Neural progenitor cell (in vitro differentiated cells): ENCODE measurements at regions not wholly inside any gene's neighbourhood (a gene's known extent, or its start where the extent isn't known, plus 50 kb on each side); places are given as distances from the start of the nearest gene placed in this dataset.

Source experiments
- EZH2 ChIP-seq: fragments of 200-600 bp; sonication (generic); IDR thresholded peaks from 2 replicates; pipeline ENCODE4 v1.6.1; 2017; ENCODE audit warnings: antibody characterized with exemption, mild to moderate bottlenecking, moderate library complexity
- TF ChIP-seq, protein P1 (sequence below): fragments of 200-600 bp; sonication (generic); IDR thresholded peaks from 2 replicates; pipeline ENCODE4 v1.5.1; 2017; ENCODE audit warnings: antibody characterized with exemption, mild to moderate bottlenecking

DNA sequence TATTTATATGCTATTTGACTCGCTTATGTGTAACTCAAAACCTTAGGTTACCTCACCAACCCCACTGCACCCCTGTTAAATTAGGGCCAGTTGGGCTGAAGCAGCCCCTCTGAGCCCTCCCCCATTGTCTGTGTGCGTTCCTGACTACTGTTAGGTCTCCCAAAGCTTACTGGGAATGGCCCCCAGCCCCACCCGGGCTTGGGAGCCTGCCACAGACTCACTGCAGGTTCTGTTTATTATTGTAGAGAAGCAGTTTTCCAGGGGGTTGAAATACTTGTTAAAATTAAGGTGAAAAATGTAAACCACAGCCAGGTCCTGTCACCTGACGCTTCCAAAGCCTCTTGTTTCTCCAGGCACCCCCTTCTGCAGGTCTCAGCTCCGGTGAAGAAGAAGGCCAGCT is 151.7 kb downstream of the FOXL1 start:
- TF ChIP-seq, protein P1, sequence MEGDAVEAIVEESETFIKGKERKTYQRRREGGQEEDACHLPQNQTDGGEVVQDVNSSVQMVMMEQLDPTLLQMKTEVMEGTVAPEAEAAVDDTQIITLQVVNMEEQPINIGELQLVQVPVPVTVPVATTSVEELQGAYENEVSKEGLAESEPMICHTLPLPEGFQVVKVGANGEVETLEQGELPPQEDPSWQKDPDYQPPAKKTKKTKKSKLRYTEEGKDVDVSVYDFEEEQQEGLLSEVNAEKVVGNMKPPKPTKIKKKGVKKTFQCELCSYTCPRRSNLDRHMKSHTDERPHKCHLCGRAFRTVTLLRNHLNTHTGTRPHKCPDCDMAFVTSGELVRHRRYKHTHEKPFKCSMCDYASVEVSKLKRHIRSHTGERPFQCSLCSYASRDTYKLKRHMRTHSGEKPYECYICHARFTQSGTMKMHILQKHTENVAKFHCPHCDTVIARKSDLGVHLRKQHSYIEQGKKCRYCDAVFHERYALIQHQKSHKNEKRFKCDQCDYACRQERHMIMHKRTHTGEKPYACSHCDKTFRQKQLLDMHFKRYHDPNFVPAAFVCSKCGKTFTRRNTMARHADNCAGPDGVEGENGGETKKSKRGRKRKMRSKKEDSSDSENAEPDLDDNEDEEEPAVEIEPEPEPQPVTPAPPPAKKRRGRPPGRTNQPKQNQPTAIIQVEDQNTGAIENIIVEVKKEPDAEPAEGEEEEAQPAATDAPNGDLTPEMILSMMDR: no peak
- no peak for TF ChIP-seq EZH2
